ENCODE measurements at regions not wholly inside any gene's neighbourhood (a gene's known extent, or its start where the extent isn't known, plus 50 kb on each side); places are given as distances from the start of the nearest gene placed in this dataset.

- no peak for DNase-seq (ENCODE audit: low spot score)
- Histone ChIP-seq H3K4me3 (no peak overlapping the region), H3K4me1 (ENCODE audit: control insufficient read depth in 1 of 2, low read depth in 2 of 2) (no peaks in the 10 kb centered on the region), H3K9me3 (no peaks in the 10 kb centered on the region), H3K27me3 (replicated peaks; ENCODE audit: insufficient read depth) (no peaks in the 10 kb centered on the region), H3K36me3 (no peaks in the 10 kb centered on the region), H3K27ac (no peak overlapping the region)
- no peak for ATAC-seq (ENCODE audit: insufficient number of reproducible peaks, low FRiP score, low read depth)
- TF ChIP-seq, protein P1, sequence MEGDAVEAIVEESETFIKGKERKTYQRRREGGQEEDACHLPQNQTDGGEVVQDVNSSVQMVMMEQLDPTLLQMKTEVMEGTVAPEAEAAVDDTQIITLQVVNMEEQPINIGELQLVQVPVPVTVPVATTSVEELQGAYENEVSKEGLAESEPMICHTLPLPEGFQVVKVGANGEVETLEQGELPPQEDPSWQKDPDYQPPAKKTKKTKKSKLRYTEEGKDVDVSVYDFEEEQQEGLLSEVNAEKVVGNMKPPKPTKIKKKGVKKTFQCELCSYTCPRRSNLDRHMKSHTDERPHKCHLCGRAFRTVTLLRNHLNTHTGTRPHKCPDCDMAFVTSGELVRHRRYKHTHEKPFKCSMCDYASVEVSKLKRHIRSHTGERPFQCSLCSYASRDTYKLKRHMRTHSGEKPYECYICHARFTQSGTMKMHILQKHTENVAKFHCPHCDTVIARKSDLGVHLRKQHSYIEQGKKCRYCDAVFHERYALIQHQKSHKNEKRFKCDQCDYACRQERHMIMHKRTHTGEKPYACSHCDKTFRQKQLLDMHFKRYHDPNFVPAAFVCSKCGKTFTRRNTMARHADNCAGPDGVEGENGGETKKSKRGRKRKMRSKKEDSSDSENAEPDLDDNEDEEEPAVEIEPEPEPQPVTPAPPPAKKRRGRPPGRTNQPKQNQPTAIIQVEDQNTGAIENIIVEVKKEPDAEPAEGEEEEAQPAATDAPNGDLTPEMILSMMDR (IDR thresholded peaks at IDR 0.05): no peak
Observed at GRCh38 chr12:115811045-115811444, 466.4 kb downstream of the MED13L start.

DNA sequence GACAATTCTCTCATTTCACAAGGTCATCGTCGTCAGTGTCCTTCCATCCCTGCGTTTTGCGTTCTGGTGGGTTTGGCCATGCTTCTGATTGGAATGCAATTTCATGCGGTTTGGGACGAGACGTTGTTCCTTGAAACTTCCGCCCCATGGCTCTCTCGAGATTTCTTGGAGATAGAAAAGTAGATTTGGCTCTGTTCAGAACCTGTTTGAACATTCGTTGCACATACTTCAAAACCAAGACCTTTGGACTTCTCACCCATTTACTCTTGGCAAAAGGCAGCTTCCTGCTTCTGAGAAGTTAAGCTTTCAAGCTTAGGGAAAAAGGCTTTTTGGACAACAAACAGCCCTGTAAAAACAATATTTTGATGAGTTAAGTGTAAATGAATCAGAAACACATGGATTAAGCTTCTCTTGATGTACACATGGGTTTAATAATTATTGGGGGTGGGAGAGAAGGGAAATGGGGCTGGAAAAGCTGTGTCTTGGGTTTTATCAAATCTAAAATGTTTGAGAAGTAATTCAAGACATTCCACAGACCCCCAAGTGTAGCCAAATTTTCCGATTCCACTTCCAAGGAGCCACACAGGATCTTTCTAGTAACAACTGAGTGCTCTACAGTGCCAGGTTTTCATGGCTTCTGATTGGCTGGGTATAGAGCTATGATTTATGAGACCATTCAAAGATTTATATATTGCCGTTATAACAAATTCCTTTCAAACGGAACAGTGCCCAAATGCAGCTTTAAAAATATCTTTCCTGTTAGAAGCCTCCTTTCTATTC is 467.2 kb downstream of the MED13L start:
- H3K4me1 ChIP-seq (ENCODE audit: control insufficient read depth in 1 of 2, low read depth in 2 of 2): no peaks in the 10 kb centered on the region
- no peaks in the 10 kb centered on the region for H3K36me3 ChIP-seq
- no peak overlapping the region for H3K4me3 ChIP-seq
- H3K27ac ChIP-seq: no peak overlapping the region
- TF ChIP-seq, protein P1 (IDR thresholded peaks at IDR 0.05): no peak
- no peaks in the 10 kb centered on the region for H3K27me3 ChIP-seq (replicated peaks; ENCODE audit: insufficient read depth)
- ATAC-seq (ENCODE audit: insufficient number of reproducible peaks, low FRiP score, low read depth) (no peak), DNase-seq (ENCODE audit: low spot score) (no peak)
- H3K9me3 ChIP-seq: no peaks in the 10 kb centered on the region

DNA sequence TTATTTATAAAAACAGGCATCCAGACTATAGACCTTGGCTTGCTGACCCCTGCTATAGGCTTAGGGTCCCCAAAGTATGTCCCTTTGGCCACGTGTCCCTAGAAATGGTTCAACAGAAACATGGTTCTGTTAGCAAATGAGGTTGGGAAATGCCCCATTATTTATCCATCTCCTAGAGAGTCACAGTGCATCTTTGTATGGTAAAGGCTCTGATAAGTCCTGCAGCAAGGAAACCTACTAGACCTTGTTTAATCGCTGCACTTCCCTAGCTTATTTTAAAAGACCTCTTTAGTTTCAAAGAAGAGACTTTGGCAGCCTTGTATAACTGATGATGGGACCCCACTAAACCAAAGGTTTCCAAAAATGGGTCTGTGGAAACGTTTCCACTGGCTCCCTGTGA is 471.5 kb downstream of the MED13L start:
- H3K4me3 ChIP-seq: no peak overlapping the region
- DNase-seq (ENCODE audit: low spot score) (no peak), ATAC-seq (ENCODE audit: insufficient number of reproducible peaks, low FRiP score, low read depth) (no peak)
- no peaks in the 10 kb centered on the region for H3K27me3 ChIP-seq (replicated peaks; ENCODE audit: insufficient read depth)
- H3K9me3 ChIP-seq: no peaks in the 10 kb centered on the region
- H3K36me3 ChIP-seq: no peaks in the 10 kb centered on the region
- no peak overlapping the region for H3K27ac ChIP-seq
- no peaks in the 10 kb centered on the region for H3K4me1 ChIP-seq (ENCODE audit: control insufficient read depth in 1 of 2, low read depth in 2 of 2)
- TF ChIP-seq, protein P1 (IDR thresholded peaks at IDR 0.05): no peak

DNA sequence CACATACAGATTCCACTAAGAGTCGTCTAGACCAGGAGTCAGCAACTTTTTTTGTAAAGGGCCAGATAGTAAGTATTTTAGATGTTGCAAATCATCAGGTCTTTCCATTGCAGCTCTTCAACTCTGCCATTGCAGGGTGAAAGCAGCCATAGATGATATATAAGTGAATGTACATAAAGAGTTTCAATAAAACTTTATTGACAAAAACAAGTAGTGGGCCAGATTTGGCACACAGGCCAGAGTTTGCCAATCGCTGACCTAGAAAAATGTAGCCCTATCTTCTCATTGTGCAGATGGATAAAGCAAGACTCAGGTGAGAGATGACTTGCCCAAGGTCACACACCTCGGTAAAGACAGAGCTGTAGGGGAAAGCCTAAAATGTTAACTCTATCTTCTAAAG is 474.7 kb downstream of the MED13L start:
- no peak overlapping the region for H3K4me3 ChIP-seq
- TF ChIP-seq, protein P1 (IDR thresholded peaks at IDR 0.05): no peak
- no peaks in the 10 kb centered on the region for H3K36me3 ChIP-seq
- ATAC-seq (ENCODE audit: insufficient number of reproducible peaks, low FRiP score, low read depth) (no peak), DNase-seq (ENCODE audit: low spot score) (no peak)
- H3K27ac ChIP-seq: no peak overlapping the region
- no peaks in the 10 kb centered on the region for H3K27me3 ChIP-seq (replicated peaks; ENCODE audit: insufficient read depth)
- no peaks in the 10 kb centered on the region for H3K9me3 ChIP-seq
- no peaks in the 10 kb centered on the region for H3K4me1 ChIP-seq (ENCODE audit: control insufficient read depth in 1 of 2, low read depth in 2 of 2)

GRCh38 chr12:115801871-115802270 is 475.6 kb downstream of the MED13L start:
- no peaks in the 10 kb centered on the region for H3K27me3 ChIP-seq (replicated peaks; ENCODE audit: insufficient read depth)
- no peak for DNase-seq (ENCODE audit: low spot score)
- no peaks in the 10 kb centered on the region for H3K4me1 ChIP-seq (ENCODE audit: control insufficient read depth in 1 of 2, low read depth in 2 of 2)
- H3K4me3 ChIP-seq: no peak overlapping the region
- ATAC-seq (ENCODE audit: insufficient number of reproducible peaks, low FRiP score, low read depth): no peak
- no peaks in the 10 kb centered on the region for H3K36me3 ChIP-seq
- H3K27ac ChIP-seq: no peak overlapping the region
- TF ChIP-seq, protein P1 (IDR thresholded peaks at IDR 0.05): no peak
- H3K9me3 ChIP-seq: no peaks in the 10 kb centered on the region

All from thoracic aorta (tissue), 2 donors.